K562 (cell line): ENCODE measurements at regions not wholly inside any gene's neighbourhood (a gene's known extent, or its start where the extent isn't known, plus 50 kb on each side); places are given as distances from the start of the nearest gene placed in this dataset.

Source experiments
- DNMT1 ChIP-seq: fragments of 450-650 bp; IDR thresholded peaks from 2 replicates; pipeline ENCODE4 v1.6.1; 2016; ENCODE audit warnings: antibody characterized with exemption, mild to moderate bottlenecking
- E2F1 ChIP-seq: sonication (generic); formaldehyde crosslinking; IDR thresholded peaks from 2 replicates; pipeline ENCODE4 v1.8.1; 2023; ENCODE audit warnings: mild to moderate bottlenecking, missing genetic modification reagents, moderate library complexity
- HCFC1 ChIP-seq: IDR thresholded peaks from 2 replicates; pipeline ENCODE4 v1.6.1; 2012; ENCODE audit warnings: low read depth, low read length, improper control_type of control experiment
- JUN ChIP-seq, 2 experiments: sonication (generic) in 1 of 2; formaldehyde crosslinking in 1 of 2; IDR thresholded peaks; 2 replicates each; pipeline versions ENCODE4 v1.6.1 to v1.8.0; 2012 to 2022; ENCODE audit warnings: borderline replicate concordance in 2 of 2, mild to moderate bottlenecking in 2 of 2, improper control_type of control experiment in 1 of 2, low read depth in 1 of 2, low read length in 1 of 2, missing genetic modification reagents in 1 of 2
- POLR2A ChIP-seq: fragments of 450-650 bp; conservative IDR thresholded peaks from 2 replicates; pipeline ENCODE4 v1.6.1; 2016
- PTBP1 ChIP-seq: fragments of 200-400 bp; formaldehyde crosslinking; IDR thresholded peaks from 2 replicates; pipeline ENCODE4 v1.6.1; 2017; ENCODE audit warnings: low read depth, low read length
- REST ChIP-seq, 2 experiments: fragments of 450-650 bp; formaldehyde crosslinking in 1 of 2; IDR thresholded peaks; 2 replicates each; pipeline versions ENCODE4 v1.4.0 to v1.6.1; 2014 to 2020; ENCODE audit warnings: mild to moderate bottlenecking in 2 of 2, borderline replicate concordance in 1 of 2, low read depth in 1 of 2
- RUNX1 ChIP-seq: sonication (generic); IDR thresholded peaks from 2 replicates; pipeline ENCODE4 v1.6.1; 2016; ENCODE audit warnings: antibody characterized with exemption, low read depth
- UBTF ChIP-seq, 2 experiments: IDR thresholded peaks; 2 replicates each; pipeline ENCODE4 v1.6.1; 2012; ENCODE audit warnings: improper control_type of control experiment in 2 of 2, low read depth in 2 of 2, low read length in 2 of 2, borderline replicate concordance in 1 of 2
- ZNF274 ChIP-seq: IDR thresholded peaks from 2 replicates; pipeline ENCODE4 v1.6.1; 2011; ENCODE audit warnings: low read depth, mild to moderate bottlenecking, low read length, moderate library complexity, borderline replicate concordance

- TF ChIP-seq REST (IDR thresholded peaks at IDR 0.05; ENCODE audit: borderline replicate concordance) (no peak), REST (CRISPR knock-in tag; IDR thresholded peaks at IDR 0.05; ENCODE audit: low read depth) (no peak), RUNX1 (no peak), JUN (IDR thresholded peaks at IDR 0.05; ENCODE audit: borderline replicate concordance, low read depth, low read length) (no peak), JUN (CRISPR knock-in tag; IDR thresholded peaks at IDR 0.05; ENCODE audit: borderline replicate concordance) (no peak), POLR2A (no peak), DNMT1 (no peak), ZNF274 (no peak), HCFC1 (no peak), PTBP1 (no peak), E2F1 (CRISPR knock-in tag) (no peak), UBTF (IDR thresholded peaks at IDR 0.05; ENCODE audit: borderline replicate concordance in 1 of 2, low read depth in 2 of 2, low read length in 2 of 2) (no peak)
These were observed 182.2 kb upstream of the SMARCA2 start for GRCh38 chr9:1832960-1833359.
